AG10803 (cell line): ENCODE measurements at regions not wholly inside any gene's neighbourhood (a gene's known extent, or its start where the extent isn't known, plus 50 kb on each side); places are given as distances from the start of the nearest gene placed in this dataset.

ENCODE experiments used
- DNase-seq: peaks from one replicate; pipeline ENCODE4 v3.0.0; 2010; ENCODE audit warnings: low read depth
- H3K4me3 ChIP-seq: 2 replicates; pipeline ENCODE4 v1.5.1; 2011; ENCODE audit warnings: mild to moderate bottlenecking, low read length, control low read depth
- TF ChIP-seq, protein P1 (sequence below): conservative IDR thresholded peaks from 2 replicates; pipeline ENCODE4 v1.5.1; 2011; ENCODE audit warnings: mild to moderate bottlenecking, low read length, control low read depth, inconsistent platforms

DNA sequence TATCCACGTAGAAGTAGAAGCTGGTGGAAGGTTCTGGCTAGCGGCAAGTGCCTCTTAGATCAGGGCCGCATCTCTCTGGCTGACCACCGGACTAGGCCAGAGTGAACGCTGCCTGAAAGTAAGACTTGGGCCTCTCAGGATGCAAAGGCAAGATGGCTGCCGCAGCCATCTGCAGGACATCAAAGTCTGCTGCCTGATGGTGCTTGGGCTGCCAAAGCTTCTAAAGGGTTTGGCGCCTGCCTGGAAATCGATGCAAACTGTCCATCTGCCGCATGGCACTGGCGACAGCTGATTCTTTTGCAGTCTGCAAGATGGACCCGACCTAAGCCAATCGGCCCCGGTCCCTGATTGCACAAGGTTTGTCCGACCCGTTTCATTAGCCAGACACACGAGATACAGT lies 196.7 kb upstream of the TBC1D5 start:
- DNase-seq: no peak
- no peak overlapping the region for H3K4me3 ChIP-seq
- TF ChIP-seq, protein P1, sequence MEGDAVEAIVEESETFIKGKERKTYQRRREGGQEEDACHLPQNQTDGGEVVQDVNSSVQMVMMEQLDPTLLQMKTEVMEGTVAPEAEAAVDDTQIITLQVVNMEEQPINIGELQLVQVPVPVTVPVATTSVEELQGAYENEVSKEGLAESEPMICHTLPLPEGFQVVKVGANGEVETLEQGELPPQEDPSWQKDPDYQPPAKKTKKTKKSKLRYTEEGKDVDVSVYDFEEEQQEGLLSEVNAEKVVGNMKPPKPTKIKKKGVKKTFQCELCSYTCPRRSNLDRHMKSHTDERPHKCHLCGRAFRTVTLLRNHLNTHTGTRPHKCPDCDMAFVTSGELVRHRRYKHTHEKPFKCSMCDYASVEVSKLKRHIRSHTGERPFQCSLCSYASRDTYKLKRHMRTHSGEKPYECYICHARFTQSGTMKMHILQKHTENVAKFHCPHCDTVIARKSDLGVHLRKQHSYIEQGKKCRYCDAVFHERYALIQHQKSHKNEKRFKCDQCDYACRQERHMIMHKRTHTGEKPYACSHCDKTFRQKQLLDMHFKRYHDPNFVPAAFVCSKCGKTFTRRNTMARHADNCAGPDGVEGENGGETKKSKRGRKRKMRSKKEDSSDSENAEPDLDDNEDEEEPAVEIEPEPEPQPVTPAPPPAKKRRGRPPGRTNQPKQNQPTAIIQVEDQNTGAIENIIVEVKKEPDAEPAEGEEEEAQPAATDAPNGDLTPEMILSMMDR: no peak

DNA sequence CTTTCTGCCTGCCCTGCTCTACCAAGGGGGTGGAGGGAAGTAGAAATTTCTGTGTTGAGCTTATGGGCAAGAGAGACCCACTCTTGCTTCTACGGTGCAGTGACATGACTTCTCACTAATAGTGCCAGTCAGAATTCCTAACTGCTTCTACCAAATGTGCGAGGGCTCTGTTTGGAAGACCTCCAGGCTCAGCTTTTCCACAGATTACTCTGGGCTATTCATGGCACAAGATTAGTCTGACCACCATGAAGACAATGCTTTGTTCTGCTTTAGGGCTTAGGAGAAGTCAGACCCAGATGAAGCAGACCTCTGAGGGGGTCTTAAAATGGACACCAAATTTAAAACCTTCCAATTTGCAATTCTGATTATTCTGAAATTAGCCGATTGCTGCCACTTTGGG lies 195.9 kb upstream of the TBC1D5 start:
- TF ChIP-seq, protein P1: no peak
- DNase-seq: no peak
- no peak overlapping the region for H3K4me3 ChIP-seq

DNA sequence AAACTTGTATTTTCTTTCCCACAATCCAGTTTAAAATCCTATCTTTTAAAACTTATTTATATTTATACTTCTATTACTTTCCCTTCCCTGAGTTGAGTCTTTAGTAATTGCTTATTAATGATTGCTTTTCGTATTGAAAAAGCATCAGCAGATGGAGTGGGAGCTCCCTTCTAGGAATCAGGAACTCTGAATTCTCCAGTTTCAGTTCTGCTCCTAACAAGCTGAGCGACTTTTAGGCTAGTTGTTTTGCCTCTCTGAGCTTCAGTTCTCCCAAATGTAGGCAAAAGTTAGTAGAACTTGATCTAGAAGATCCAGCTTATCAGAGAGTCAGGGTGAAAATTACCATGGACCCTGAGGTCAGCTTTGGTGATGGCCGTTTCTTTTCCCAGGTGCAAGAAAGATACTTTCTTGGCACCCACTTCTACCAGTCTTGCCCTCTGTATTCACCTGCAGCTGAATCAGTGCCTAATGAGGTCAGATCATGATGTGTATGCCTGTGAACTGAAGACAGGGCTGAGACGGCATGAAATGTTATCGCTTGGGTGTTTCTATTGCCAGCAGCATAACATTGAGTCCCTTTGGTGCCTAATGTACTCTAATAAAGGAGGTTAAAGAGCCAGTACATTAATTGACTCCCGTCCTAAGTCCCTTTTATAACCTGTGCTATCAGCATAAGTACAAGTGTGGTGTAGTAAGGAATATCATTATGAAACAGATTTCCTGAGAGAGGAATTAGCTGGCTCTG lies 194.5 kb upstream of the TBC1D5 start:
- no peak for DNase-seq
- TF ChIP-seq, protein P1: no peak
- no peak overlapping the region for H3K4me3 ChIP-seq

DNA sequence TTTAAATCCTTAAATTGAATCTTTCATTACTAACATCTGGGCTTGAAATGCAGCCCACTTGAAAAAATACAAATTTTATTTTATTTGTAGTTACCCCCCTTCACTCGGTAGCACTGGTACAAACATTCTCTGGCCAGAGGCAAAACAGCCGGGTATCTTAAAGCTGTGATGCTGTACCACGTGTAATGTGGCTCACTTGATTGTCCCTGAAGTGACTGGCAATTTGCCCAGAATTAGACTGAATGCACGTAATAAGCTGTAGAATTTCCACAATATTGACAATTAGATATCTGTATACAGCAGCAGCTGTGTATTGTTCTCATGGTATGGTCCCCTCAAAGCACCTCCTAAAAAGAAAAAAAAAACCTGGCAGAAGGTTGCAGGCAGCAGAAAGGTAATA lies 192.8 kb upstream of the TBC1D5 start:
- TF ChIP-seq, protein P1: no peak
- DNase-seq: no peak
- no peak overlapping the region for H3K4me3 ChIP-seq

DNA sequence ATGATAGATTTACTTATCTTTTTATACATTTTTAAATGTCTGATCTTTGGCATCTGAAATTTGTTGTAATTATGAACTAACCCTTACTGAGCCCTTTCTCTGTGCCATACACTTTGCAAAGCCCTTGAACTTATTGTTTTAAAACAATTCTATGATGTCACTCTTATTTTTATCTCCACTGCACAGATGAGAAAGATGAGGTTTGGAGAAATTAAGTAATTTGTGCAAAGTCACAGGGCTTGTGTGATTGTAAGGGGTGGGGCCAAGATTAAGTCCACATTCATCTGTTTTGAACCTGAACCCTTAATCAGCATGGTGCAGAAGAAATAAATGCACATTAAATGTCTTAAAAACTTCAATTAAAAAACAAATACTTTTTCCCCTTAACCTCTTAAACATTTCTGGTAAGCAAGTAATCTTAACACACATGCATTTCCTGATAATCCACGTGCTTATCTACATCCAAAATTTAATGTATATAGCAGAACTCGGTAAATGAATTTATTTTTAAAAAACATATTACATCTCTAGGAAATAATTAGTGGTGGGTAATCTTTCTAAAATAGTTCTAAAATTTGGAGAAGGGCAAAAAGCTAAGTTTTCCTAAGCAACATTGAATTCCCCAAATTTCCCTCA lies 189.8 kb upstream of the TBC1D5 start:
- no peak overlapping the region for H3K4me3 ChIP-seq
- TF ChIP-seq, protein P1: no peak

DNA sequence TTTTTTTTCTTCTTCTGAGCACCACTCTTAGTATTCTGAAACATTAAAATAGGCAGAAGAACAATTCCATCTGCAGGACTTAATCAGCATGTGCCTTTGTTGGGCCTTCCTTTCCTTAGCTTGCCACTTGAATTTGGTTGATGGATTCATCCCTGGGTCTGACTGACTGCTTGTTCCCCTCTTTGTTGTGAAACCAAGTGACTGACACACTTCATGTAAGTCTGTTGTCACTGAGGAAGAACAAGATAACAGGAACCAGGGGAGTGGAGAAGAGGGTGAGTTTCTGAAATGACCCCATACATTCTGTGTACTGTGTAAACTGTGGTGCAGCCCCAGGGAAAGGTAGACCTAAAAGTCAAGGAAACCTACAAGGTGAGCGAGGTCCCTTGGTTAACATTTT lies 188.7 kb upstream of the TBC1D5 start:
- no peak for DNase-seq
- TF ChIP-seq, protein P1: no peak
- H3K4me3 ChIP-seq: no peak overlapping the region

More for the DNA sequence above, 189.8 kb upstream of the TBC1D5 start:
- no peak for DNase-seq
